GM21825 (cell line): ENCODE measurements at regions not wholly inside any gene's neighbourhood (a gene's known extent, or its start where the extent isn't known, plus 50 kb on each side); places are given as distances from the start of the nearest gene placed in this dataset.

Experiments used
- ATAC-seq: cut with Tn5 transposase; IDR thresholded peaks from one replicate; pipeline ENCODE4 v1.9.1; 2021; ENCODE audit warnings: mild to moderate bottlenecking, moderate library complexity; ENCODE audit not compliant: unreplicated experiment

DNA sequence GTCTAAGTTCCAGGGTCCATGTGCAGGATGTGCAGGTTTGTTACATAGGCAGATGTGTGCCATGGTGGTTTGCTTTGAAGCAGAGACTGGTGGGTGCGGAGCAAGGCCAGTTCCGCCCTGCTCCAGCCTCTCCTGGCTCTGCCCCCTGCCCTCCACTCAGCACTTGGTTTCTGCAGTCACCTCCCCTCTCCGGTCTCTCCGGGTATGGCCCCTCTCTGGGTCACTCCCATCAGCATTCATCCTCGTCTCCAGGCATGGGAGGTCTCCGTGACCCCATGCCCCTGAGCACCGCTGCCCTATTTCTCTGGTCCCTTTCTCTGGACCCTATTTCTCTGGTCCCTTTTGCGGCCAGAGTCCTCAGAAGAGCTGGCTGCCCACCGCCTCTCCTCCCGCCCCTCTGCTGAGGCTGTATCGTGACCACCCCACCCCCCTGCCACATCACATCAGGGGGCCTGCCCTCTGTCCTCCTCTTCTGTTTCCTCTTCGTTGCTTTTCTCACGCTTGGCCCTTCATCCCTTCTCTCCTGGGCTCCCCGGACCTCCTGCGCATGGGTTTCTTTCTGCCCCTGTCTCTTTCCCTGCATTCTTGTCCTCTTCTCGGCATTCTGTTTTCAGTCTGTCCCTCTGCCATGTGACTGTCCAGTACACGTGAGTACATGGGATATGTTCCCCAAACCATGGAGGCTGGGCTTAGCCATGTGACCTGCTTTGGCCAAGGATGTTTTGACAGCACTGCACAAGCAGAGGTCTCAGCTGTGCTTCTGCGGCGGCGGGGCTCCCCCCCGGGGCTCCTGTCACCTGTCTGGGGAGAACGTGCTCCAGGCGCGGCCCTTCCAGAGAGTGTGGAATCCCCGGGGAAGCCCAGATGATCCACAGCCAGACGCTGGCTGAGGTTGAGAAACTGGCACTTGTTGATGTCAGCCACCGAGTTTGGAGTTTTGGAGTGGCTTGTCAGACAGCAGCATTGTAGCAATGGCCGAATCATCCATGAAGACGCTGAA, 54.4 kb upstream of the C1orf174 start:
- ATAC-seq: no peak

DNA sequence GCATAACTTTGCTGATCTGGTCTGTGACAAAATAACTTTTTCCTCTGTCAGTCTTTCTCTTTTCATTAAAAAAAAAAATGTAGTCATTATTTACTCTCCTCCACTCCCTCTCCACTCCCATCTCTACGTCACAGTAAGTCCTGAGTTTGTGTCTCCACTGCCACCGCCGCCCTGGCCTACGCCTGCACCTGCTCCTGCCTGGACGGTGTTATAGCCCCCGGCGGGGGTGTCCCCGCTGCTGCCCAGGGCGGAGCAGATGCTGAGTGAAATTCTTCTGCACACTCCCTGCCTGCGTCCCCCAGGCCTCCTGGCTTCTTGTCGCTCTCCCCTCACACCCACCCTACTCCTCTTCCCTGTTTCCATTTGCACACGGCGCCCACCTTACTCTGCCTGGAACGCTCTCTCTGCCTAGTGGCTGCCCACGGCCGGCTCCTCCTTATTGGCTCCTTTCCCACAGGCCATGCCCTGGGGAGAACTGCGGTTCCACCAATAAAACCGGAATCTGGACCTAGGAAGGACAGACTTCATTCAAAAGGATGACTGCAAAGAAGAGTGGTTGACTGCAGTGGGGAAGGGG, 55.2 kb upstream of the C1orf174 start:
- no peak for ATAC-seq

DNA sequence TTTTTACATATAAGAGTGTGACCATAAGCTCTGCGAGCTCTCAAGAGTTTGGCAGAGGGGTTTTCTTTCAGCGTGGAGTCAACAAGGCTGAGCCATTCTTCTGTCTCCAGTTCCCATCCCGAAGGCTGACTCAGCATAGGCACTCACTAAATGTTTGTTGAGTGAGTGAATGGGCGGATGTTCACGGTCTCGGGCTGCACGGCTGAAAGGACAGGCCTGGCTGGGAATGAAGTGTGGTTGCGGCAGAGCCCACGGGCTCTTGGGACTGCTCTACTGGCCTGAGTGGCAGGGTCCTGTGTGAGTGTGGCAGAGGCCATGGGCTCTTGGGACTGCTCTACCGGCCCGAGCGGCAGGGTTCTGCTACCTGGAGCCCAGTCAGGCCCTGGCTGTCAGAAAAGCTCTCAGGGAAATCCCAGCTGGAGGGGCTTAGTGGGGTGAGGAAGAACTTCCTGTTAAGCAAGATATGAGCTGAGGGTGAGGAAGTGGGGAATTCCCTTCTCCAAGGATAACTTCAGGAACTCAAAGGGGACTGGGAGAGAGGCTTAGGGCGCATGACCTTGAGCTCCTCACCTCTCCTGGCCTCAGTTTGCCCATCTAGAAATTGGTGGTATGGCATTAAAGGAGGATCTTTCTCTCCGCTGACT, 56.6 kb upstream of the C1orf174 start:
- ATAC-seq: no peak

DNA sequence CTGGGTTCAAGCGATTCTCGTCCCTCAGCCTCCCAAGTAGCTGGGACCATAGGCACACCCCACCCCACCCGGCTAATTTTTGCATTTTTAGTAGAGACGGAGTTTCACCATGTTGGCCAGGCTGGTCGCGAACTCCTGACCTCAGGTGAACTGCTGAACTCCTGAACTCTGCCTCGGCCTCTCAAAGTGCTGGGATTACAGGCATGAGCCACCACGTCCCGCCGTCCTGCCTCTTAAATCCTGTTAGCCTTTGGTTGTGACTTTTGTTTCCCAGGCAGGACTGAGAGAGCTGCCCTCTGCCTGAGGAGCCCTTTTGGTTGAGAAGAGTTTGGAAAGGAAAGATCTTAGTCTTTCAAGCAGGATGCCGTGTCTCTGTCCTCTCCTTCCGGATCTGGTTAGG, 59.3 kb upstream of the C1orf174 start:
- ATAC-seq: no peak

- ATAC-seq: no peak
Measured at GRCh38 chr1:3963554-3963953, 63.5 kb upstream of the C1orf174 start.

DNA sequence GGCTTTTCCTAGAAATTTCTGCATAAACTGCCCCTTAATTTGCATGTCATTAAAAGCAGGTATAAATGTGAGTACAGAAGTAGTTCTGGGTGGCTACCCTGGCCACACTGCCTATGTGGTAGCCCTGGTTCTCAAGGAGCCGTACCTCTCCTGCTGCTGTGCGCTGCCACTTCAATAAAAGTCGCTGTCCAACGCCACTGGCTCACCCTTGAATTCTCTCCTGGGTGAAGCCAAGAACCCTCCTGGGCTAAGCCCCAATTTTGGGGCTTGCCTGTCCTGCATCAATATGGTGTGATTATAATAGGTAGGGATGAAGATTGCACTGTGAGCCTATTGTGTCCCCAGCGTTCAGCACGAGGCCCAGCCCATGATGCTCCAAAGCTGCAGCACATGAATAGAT, 65.6 kb upstream of the C1orf174 start:
- ATAC-seq: no peak

- ATAC-seq: no peak
Measured at GRCh38 chr1:3968851-3969250, 68.8 kb upstream of the C1orf174 start.

DNA sequence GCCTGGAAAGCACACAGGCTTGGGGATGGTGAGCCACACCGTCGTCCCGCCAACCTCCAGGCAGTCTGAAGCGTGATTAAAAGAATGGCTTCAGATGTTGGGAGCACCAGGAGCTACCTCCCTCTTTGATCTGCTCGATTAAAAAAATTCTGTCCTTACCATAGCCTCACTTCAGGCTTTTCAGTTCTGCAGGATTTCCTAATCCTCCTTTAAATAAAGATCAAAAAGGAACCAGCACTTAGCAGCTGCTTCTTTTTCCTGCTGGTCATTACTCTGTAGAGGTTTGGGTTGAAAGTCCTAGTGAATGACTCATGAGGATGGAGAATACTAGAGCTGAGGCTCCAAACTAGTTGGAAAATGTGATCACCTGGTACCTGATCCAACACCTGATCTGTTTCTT, 71.9 kb upstream of the C1orf174 start:
- no peak for ATAC-seq

DNA sequence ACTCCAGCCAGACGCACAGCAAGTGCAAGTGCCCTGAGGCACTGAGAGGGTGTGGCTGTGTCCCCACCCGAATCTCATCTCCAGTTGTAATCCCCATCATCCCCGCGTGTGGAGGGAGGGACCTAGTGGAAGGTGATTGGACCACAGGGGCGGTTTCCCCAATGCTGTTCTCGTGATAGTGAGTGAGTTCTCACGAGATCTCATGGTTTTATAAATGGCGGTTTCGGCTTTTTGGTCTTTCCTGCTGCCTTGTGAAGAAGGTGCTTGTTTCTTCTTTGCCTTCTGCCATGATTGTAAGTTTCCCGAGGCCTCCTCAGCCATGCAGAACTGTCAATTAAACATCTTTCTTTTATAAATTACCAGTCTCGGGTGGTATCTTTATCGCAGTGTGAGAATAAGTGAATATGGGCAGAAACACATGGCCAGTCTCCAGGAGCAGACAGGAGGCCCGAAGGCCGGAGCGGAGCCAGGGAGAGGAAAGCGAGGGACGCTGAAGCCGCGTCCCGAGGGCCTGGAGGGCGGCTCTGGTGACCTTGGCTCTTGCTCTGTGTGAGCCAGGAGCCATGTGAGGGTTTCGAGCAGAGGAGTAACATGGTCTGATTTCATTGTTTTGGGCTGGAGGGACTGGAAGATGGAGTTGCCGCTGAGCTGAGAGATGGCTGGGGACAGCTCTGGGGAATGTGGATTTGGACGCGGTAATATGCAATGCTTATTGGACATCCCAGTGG, 76.0 kb upstream of the C1orf174 start:
- no peak for ATAC-seq

GRCh38 chr1:3976821-3977220, 76.7 kb upstream of the C1orf174 start:
- no peak for ATAC-seq

DNA sequence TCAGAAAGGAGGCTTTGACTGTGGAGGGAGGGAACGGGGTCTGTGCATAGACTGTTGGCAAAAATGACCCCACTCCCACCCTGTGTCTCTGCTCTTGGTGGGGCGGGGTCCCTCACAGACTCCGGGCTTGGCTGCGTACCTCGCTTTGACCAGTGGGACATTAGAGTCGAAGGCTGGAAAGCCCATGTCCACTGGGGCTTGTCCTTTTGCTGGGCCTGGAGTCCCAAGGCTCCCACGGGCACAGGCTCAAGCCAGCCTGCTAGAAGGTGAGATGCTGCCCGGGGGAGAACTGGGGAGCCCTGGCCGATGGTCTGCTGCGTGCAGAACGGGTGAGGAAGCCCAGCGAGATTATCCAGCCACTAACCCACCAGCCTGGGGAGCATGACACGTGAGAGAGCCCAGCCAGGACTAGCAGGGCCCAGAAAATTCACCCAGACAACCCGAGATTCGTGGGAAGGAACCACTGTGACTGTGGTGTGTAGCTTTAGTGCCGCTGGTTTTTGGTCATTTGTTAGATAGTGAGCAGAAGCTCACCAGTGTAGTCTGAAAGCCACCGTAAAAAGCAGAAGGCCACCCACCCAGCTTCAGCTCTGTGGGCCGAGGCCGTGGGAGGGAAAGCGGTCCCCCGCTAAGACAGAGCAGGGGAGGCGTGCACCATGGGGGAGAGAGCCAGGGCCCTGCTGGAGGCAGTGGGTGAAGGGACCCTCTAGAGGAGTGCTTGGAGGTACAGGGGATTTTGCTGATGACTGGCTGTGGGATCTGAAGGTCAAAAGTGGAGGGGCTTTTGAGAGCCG, 78.3 kb upstream of the C1orf174 start:
- ATAC-seq: no peak

- no peak for ATAC-seq
Measured at GRCh38 chr1:3978990-3979325, 78.9 kb upstream of the C1orf174 start.

GRCh38 chr1:3981261-3981660, 81.2 kb upstream of the C1orf174 start:
- ATAC-seq: no peak

DNA sequence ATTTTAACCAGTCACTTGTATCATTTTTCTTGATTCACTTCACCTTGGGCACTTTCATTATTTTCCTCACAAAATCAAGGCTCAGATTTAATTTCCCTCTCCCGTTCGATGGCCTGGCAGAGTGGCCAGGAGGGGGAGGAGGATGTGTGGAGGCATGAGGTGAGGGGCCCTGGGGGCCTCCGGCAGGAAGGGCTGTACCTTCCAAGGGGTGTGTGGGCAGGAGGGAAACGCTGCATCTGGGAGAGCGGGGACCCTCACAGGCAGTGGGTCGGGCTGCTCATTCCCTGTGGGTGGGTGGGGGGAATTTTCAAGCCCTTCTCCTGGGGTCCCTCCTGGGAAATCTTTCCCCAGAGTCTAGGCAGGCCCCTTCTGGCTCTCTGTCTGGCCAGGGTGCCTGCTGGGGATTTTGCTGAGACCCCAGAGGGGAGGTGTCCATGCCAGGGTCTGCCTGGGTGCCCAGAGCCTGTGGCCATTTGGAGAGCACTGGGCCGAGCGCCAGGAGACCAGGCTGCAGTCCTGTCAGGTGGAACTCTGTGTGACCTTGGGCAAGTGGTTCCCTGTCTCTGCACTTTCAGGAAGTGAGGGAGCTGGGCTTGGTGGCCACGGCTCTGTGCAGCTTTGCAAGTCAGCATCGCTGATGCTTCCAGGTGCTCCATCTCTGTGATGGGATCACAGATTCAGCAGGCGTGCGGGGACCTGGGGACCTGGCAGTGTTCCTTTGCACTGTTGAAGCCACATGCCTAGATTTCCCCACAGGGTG, 81.9 kb upstream of the C1orf174 start:
- no peak for ATAC-seq

DNA sequence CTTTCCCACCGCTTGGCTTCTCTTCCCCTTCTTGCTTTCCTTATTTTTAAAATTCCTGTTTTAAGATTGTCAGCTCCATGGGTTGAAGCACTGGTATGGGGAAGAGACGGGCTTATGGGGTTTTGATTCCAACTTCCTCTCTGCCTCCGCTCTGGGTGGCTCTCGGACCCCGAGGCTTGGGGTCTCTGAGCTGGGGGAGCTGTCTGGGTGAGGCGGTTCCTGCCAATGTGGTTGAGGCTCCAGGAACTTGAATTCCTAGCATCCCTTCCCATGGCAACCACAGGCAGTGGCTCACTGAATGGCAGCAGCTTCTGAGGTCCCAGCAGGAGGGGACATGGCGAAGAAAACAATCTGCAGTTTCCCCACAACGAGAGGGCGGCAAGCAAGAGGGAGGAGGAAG, 83.1 kb upstream of the C1orf174 start:
- no peak for ATAC-seq

GRCh38 chr1:3984586-3984985, 84.5 kb upstream of the C1orf174 start:
- ATAC-seq: no peak

GRCh38 chr1:3986686-3987218, 86.7 kb upstream of the C1orf174 start:
- ATAC-seq: no peak

DNA sequence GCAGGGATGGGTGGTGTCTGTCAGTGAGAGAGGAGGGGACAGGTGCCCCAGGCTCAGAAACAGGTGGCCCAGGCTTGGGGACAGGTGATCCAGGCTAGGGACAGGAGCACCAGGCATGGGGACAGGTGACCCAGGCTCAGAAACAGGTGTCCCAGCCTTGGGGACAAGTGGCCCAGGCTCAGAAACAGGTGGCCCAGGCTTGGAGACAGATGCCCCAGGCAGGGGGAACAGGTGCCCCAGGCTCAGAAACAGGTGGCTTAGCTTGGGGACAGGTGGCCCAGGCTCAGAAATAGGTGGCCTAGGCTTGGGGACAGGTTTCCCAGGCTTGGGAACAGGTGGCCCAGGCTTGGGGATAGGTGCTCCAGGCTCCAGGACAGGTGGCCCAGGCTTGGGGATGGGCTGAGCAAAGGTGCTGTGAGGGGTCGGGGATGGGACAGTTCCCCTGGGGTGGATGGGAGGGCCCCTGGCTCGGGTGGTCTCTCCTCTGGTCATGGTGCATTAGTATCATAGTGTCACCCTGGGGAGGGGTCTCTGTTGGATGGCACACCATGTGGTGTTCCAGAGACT, 87.7 kb upstream of the C1orf174 start:
- no peak for ATAC-seq

DNA sequence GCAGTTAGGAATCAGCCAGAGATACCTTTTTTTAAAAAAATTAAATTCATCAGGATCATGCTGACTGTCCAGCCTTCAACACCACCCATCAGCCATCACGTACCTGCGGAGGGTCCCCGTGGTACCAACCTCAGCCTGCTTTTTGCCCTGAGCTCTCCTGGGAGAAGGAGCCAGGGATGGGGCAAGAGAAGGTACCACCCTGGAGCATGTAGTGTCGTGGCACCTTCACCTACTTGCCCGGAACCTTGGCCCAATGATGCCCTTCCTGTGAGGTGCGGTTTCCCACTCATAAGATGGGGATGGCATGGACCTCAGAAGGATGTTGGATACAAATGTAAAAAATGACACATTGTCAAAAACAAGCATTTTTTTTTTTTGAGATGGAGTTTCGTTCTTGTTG, 88.4 kb upstream of the C1orf174 start:
- no peak for ATAC-seq
